GM12873 (cell line): ENCODE measurements at regions not wholly inside any gene's neighbourhood (a gene's known extent, or its start where the extent isn't known, plus 50 kb on each side); places are given as distances from the start of the nearest gene placed in this dataset.

Experiments
- TF ChIP-seq, protein P1 (sequence below): IDR thresholded peaks from 2 replicates; pipeline ENCODE4 v1.5.1; 2012; ENCODE audit warnings: low read depth, mild to moderate bottlenecking, moderate library complexity, low read length, control low read depth; ENCODE audit not compliant: insufficient read depth; ENCODE audit errors: missing control alignments

DNA sequence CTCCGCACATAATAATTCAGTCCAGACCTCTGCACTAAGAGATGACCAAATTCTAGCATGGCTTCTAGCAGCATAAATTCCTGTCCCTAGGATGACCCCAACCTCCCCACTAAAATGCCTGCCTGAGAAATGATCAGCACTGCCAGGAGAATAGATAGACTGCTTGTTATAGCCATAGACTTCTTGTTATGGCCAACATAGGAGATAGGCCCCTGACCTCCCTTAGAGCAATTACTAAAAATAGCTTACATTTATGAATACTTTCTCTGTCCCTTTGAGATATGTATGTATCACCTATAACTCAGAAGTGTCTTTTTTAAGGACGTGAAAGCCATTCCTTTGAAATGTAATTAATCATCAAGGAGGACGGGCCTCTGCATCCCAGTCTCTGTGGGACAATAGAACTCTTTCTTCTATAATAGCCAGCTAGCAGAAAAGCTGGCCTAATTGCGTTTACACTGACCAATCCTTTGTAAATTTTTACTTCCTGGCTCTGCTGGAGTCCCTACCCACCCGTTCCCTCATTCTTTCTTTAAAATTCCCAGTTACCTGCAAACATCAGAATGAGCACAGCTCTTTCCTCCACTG is 1002.7 kb downstream of the CDH18 start:
- TF ChIP-seq, protein P1, sequence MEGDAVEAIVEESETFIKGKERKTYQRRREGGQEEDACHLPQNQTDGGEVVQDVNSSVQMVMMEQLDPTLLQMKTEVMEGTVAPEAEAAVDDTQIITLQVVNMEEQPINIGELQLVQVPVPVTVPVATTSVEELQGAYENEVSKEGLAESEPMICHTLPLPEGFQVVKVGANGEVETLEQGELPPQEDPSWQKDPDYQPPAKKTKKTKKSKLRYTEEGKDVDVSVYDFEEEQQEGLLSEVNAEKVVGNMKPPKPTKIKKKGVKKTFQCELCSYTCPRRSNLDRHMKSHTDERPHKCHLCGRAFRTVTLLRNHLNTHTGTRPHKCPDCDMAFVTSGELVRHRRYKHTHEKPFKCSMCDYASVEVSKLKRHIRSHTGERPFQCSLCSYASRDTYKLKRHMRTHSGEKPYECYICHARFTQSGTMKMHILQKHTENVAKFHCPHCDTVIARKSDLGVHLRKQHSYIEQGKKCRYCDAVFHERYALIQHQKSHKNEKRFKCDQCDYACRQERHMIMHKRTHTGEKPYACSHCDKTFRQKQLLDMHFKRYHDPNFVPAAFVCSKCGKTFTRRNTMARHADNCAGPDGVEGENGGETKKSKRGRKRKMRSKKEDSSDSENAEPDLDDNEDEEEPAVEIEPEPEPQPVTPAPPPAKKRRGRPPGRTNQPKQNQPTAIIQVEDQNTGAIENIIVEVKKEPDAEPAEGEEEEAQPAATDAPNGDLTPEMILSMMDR = no peak

DNA sequence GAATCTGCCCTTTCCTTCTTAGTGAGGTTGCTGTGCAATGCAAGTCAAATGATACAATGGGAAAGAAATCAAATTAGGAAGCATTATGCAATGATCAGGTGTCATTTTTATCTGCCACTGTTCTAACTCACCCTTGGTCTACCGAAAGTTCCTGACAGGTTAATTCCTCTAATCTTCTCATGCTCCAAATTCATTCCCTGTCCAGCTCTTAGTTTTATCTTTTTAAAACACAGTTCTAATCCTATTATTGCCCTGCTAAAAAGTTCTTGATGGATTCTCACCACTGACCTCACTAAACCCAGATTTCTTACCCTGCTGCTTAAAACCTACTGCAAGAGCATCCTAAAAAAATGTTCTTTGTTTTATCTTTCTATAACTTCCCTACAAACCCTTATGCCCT is 1000.9 kb downstream of the CDH18 start:
- TF ChIP-seq, protein P1 = no peak

DNA sequence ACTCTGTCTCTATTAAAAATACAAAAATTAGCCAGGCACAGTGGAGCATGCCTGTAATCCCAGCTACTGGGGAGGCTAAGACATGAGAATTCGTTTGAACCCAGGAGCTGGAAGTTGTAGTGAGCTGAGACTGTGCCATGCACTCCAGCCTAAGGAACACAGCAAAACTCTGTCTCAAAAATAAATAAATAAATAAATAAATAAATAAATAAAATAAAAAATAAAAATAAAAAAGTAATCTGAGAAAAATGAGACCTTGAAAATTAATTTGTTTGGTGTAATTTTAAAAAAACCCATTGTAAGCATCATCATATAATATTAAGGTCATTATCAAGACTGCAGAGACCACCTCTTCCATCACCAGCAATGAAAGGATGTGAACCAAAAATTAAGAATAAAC is 997.1 kb downstream of the CDH18 start:
- TF ChIP-seq, protein P1 = no peak

DNA sequence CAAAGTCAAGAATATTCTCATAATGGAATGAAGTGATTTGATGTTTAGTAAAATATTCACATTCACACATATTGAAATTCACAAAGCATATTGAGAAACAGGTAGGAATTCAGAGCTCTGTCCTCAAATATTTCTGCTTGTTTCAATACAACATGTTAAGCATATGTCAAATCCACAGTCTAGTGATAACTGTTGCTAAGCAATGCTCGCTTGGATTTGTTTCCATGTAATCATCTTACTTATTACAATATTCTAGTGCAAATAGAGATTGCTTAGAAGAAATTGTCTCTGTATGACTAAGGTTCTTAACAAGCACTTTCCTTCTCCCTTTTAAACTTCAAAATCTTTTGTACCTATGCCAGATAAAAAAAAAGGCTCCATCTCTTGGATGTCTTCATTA is 995.7 kb downstream of the CDH18 start:
- TF ChIP-seq, protein P1 = no peak

DNA sequence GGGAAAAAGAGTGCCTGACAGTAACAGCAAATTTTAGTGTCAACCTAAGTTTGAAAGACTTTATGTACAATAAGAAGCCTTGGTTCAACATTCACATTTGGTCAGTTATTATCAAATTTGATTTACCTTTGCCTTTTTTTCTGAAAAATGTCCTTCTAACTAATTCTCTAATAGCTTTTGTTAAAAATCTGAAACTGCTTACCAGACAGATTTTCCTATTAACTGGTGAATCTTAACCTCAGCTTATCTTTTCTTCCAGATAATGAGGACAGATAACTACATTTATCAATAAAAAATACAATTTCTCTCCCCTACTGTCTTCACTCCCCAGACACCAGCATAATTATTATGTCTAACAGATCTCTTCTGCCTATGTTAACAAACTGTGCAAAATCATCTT is 988.5 kb downstream of the CDH18 start:
- TF ChIP-seq, protein P1 = no peak

DNA sequence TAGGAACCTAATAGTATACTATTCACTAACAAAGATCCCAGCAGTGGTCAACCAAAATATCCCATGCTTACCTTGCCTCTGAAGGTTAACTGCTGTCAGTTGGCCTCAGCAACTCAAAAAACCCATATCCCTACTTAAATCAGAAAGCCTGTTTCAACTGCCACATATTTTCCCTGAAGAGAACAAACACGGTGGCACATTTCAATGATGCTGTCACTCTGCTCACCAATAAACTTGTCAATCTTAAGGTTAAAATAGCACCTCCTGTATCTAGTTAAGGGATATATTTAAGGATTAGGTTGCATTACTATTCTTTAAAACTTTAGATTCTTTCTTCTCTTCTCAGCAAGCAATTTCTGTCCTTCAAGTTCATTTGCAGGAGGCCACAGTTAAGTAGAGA is 986.9 kb downstream of the CDH18 start:
- TF ChIP-seq, protein P1 = no peak

DNA sequence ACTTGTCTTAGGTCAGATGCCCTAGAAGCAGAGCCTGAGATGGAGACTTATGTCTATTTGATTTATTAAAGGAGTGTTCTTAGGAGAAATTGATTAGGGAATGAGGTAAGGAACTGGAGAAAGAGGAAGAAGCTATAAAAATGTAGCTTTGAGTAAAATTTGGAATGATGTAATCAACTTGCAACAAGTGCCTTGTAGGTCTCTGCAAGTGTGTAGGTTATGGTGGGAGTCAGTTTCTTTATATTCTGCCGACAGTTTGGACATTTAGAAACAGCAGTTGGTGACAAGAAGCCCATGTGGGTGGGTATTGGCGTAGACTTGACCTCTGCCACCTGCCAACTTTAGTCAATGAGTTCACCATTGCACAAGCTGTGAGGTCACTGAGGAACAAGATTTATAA is 986.5 kb downstream of the CDH18 start:
- TF ChIP-seq, protein P1 = no peak

DNA sequence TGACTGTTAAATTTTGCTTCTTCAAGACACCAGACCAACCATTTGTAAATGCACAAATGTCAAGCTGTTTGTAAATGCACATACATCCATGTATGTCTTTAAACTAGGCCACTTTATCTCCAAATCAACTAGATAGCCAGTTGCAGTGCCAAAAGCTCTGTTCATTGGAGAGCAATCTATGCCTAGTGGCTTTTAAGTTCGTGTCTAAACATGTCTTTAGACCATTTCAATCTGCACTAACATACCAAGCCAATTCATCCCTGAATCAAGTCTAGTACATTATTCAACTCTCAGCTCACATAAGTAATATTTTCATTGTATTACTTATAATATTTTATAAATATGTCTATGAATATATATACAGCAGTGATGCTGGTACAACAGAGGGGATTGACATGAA is 985.9 kb downstream of the CDH18 start:
- TF ChIP-seq, protein P1 = no peak
